CD4-positive, alpha-beta T cell treated with Interleukin-10 for 1 hour (primary cell): ENCODE measurements at regions not wholly inside any gene's neighbourhood (a gene's known extent, or its start where the extent isn't known, plus 50 kb on each side); places are given as distances from the start of the nearest gene placed in this dataset.
"Not testable (repeated sequence)": the region's sequence is repeated elsewhere in the genome, so short reads cannot be mapped to it uniquely, and the experiment has no call there.

Experiments used
- DNase-seq: peaks from one replicate; pipeline ENCODE4 v3.0.0-alpha.2; 2020

GRCh38 chr22:25398591-25399062, 165.8 kb upstream of the GRK3 start:
- not testable (repeated sequence) for DNase-seq

- DNase-seq = no peak
Measured at GRCh38 chr22:25399649-25400151, 164.8 kb upstream of the GRK3 start.

- no peak for DNase-seq
Measured at GRCh38 chr22:25402160-25402500, 162.3 kb upstream of the GRK3 start.

- DNase-seq = no peak
Measured at GRCh38 chr22:25402501-25403283, 161.8 kb upstream of the GRK3 start.

GRCh38 chr22:25403284-25403810, 161.1 kb upstream of the GRK3 start:
- no peak for DNase-seq

- DNase-seq = no peak
Measured at GRCh38 chr22:25403811-25404471, 160.5 kb upstream of the GRK3 start.

- no peak for DNase-seq
Measured at GRCh38 chr22:25404556-25404927, 159.9 kb upstream of the GRK3 start.

- peak; percentile 65 for DNase-seq
Measured at GRCh38 chr22:25404928-25405816, 159.3 kb upstream of the GRK3 start.

- DNase-seq = no peak
Measured at GRCh38 chr22:25405841-25406509, 158.5 kb upstream of the GRK3 start.

- DNase-seq = no peak
Measured at GRCh38 chr22:25406510-25407210, 157.8 kb upstream of the GRK3 start.

GRCh38 chr22:25407226-25407858, 157.1 kb upstream of the GRK3 start:
- DNase-seq = no peak

GRCh38 chr22:25407859-25408229, 156.6 kb upstream of the GRK3 start:
- DNase-seq = no peak

- no peak for DNase-seq
Measured at GRCh38 chr22:25409240-25409639, 155.2 kb upstream of the GRK3 start.

GRCh38 chr22:25410849-25411248, 153.6 kb upstream of the GRK3 start:
- DNase-seq = peak; percentile 19

GRCh38 chr22:25413620-25414019, 150.9 kb upstream of the GRK3 start:
- DNase-seq = no peak

GRCh38 chr22:25415731-25416130, 148.7 kb upstream of the GRK3 start:
- DNase-seq = not testable (repeated sequence)

GRCh38 chr22:25417826-25418225, 146.6 kb upstream of the GRK3 start:
- not testable (repeated sequence) for DNase-seq

GRCh38 chr22:25419247-25420113, 145.0 kb upstream of the GRK3 start:
- no peak for DNase-seq

GRCh38 chr22:25420114-25420441, 144.4 kb upstream of the GRK3 start:
- not testable (repeated sequence) for DNase-seq

GRCh38 chr22:25420471-25420924, 144.0 kb upstream of the GRK3 start:
- DNase-seq = no peak
